ENCODE measurements at regions not wholly inside any gene's neighbourhood (a gene's known extent, or its start where the extent isn't known, plus 50 kb on each side); places are given as distances from the start of the nearest gene placed in this dataset.

DNA sequence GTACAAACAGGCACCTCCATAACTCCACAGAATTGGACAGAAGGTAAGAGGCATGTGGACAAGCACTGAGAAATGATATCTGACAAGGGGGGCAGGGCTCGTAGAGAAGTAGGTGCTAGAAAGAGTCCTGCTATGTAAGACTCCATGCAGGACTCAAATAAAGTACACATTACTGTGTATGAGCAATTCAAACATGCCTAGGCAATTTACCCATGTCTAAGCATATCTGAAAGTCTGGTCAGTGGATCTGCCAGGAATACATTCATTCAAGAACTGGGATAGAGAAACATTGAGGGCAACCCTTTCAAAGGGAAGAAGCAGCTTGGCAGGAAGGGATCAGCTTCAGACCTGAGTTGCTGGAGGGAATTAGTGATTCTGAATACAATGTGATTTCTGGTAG lies 174.1 kb upstream of the MCTP2 start:
- DNase-seq (ENCODE audit: low read depth in 2 of 2): no peak

DNA sequence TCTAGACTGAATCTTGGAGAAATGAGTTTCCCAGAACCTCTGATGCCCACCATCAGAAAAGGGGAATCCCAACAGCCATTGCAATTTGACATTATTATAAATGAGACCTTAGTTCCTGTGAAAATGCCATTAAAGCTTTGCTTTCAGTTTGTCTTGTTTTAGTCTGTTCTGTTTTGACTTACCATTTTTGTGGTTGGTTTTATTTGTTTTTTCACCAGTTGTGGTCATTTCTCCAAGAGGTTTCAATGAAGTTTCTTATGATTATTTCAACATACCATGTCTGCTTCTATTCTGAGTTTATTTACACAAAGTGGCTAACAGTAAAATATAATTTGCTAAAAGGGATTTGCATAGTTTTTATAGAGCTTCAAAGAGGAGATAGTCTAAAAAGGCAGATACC lies 175.0 kb upstream of the MCTP2 start:
- DNase-seq (ENCODE audit: low read depth in 2 of 2): no peak

- no peak for DNase-seq (ENCODE audit: low read depth in 2 of 2)
Observed at GRCh38 chr15:94053626-94054025, 177.7 kb upstream of the MCTP2 start.

DNA sequence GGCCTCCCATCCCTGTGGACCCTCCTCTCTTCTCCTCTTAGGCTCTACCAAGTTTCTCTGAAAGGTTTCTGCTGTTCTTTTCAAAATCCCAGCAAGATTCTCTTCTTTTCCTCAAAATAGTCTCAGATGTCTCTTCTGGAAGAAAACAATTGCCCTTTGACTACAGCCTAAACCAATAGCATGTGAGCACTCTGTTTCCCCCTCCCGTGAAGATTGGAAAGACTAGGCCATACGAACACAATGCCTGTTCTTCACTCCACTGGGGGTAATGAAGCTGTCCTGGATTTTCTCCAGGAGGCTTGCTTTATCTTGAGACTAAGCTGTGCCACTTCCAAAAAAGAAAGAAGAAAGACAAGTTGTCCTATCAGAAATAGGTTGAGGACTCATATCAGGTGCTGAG lies 178.7 kb upstream of the MCTP2 start:
- DNase-seq (ENCODE audit: low read depth in 2 of 2): no peak

DNA sequence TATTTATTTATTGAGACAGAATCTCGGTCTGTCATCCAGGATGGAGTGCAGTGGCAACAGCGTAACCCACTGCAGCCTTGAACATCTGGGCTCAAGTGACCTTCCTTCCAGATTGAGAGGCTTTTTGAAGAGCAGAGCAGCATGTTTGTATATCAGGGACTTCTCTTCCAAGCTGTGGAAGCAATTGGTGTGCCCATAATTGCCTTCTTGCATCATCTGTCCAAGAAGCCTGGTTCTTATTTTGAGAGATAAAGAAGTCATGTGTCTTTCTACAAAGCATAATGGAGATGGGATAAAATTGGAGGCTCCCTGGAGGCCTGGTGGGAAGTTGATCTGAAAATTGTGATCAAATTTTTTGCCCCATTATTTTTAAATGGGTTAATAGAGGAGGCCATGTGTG lies 183.8 kb upstream of the MCTP2 start:
- no peak for DNase-seq (ENCODE audit: low read depth in 2 of 2)

DNA sequence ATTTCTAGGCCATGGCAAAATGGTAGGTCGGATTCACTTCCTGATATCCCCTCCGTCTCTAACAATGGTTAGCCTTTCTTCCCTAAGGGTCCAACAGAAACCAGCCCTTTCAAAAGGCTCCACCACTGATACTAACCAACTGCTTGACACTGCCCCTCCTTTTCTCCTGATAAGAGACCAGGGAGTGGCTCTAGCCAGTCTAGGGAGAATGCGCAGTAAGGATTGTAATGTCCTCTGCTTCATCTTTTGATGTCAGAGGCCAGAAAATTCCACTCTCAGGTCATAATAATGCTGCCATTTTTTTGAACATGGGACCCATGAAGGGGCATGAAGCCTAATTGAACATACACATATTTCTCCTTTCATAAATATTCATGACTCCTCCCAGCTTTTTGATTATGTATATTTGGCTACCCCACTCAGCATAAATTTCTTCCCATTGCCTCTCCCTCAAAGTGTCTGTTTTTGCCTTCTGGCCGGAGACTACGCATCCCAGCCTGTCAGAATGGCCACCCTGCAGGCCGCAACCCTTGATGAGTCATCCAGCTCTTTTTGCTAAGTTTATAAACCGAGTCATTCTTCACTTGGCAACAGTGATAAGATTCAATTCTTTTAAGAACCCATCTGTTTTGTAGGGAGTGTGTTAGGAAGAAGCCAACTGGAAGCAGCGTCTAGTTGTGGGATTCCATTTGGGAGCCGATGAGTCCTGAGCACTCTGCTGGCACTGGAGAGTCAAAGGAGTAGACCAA lies 189.0 kb upstream of the MCTP2 start:
- no peak for DNase-seq (ENCODE audit: low read depth in 2 of 2)

DNA sequence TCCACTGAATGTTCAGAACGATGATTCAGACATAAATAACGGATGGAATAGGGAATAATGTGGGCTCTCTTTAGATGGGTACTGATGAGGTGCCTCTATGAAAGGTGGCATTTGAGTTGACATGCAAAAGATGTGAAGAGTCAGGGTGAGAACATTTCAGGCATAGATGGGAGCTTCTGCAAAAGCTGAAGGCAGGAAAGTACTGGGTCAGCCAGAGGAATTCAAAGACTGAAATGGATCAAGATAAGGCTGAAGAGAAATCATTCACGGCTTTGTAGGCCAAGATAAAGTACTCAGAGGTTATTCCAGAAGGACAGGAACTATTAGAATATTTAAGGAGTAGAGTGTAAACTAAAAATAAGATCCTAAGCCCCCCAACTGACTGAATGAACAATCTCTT lies 189.6 kb upstream of the MCTP2 start:
- no peak for DNase-seq (ENCODE audit: low read depth in 2 of 2)

GRCh38 chr15:94040541-94041248 lies 190.7 kb upstream of the MCTP2 start:
- DNase-seq (ENCODE audit: low read depth in 2 of 2): no peak

GRCh38 chr15:94036156-94036555 lies 195.2 kb upstream of the MCTP2 start:
- no peak for DNase-seq (ENCODE audit: low read depth in 2 of 2)

- DNase-seq (ENCODE audit: low read depth in 2 of 2): no peak
Observed at GRCh38 chr15:94033683-94034020, 197.7 kb upstream of the MCTP2 start.

DNA sequence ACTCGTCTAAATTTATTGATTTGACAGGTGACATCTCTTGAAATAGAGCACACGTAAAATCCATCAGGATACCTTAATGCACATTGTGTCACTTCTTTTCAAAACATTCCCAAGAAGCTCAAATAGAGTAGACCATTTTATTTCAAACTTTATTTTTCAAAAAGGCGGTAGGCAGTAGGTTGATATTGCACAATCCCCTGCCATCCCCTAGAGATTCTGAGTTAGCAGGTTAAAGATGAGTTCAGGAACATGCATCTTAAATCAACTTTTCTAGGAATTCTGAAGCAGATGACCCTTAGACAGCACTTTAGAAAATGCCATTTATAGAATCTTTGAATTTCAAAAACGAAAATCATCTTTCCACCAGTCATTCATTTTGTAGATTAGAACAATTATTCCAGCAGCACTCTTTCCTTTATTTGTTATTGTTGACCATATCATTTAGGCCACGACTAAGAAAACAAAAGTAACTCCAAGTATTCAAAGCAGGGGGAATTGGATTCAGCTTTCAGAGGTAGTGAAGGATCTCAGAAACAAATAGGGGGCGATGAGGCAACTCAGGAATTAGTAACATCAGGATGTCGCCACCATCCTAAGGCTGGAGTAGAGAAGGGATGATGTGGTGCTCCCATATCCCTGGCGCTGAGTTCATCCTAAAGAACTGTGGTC lies 198.2 kb upstream of the MCTP2 start:
- DNase-seq (ENCODE audit: low read depth in 2 of 2): no peak

DNA sequence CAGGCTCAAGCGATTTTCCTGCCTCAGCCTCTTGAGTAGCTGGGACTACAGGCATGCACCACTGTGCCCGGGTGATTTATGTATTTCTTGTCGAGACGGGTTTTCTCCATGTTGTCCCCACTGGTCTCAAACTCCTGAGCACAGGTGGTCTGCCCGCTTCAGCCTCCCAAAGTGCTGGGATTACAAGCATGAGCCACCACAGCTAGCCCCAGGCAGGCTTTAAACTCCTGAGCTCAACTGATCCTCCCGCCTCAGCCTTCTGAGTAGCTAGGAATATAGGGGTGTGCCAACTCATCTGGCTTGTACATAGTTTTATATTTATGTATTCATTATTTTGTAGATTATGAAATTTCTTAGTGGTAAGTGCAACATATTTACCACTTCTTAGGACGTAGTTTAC lies 198.8 kb upstream of the MCTP2 start:
- no peak for DNase-seq (ENCODE audit: low read depth in 2 of 2)

DNA sequence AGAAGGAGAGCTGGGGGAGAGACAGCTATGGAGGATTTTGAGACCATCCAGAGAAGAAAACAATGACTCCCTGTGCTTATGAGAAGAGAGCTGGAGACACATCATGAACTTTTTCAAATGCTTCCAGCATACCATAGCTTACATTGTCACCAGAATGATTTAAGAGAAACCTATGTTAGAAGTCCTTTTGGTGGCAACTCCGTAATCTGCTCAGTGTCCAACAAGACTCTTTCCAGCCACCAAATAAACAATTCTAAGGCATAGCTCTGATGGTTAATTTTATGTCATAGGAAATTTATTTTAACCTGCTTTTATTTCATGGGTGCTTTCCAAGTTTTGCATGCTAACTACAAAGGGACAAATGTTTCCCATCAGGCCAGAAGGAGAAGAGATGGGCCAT lies 200.3 kb upstream of the MCTP2 start:
- no peak for DNase-seq (ENCODE audit: low read depth in 2 of 2)

GRCh38 chr15:94029495-94029894 lies 201.9 kb upstream of the MCTP2 start:
- DNase-seq (ENCODE audit: low read depth in 2 of 2): no peak

- no peak for DNase-seq (ENCODE audit: low read depth in 2 of 2)
Observed at GRCh38 chr15:94028809-94029208, 202.6 kb upstream of the MCTP2 start.

GRCh38 chr15:94028121-94028520 lies 203.2 kb upstream of the MCTP2 start:
- DNase-seq (ENCODE audit: low read depth in 2 of 2): no peak

- DNase-seq (ENCODE audit: low read depth in 2 of 2): no peak
Observed at GRCh38 chr15:94027581-94027980, 203.8 kb upstream of the MCTP2 start.

DNA sequence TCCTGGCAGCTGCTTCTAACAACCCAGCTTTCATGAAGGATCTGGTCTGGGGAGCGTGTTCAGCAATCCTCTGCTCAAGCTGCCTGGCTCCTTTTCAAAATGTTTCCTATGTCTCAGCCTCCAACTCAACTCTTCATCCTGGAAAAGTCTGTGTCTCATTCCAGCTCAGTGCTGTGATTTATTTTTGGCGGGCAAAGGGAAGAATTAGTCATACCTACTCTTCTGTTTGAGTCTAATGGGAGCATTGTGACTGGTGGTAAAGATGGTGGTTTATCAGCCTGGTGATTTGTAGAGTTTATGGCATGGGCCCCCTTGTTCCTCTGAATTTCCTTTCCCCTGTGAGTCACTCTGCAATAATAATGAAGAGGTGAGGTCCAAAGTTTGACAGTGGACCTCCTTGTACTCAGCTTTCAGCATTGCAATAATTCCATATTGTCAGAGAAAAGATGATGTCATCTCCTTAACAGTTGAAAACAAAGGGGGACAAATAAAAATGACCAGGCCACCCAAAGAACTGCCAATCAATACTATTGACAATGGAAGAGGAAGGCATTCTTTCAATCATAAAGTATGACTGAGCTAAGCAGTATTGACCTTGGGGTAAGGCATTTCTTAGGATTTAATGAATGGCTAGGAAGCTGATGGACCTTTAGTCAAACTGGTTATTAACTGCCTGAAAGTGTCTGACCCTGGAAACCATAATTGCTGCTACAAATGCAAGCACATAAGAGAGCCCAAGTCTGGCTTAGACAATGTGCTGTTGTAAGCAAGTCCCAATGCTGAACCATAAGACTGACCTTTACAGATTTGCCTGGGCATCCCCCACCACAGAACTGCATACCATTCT lies 204.7 kb upstream of the MCTP2 start:
- no peak for DNase-seq (ENCODE audit: low read depth in 2 of 2)

DNA sequence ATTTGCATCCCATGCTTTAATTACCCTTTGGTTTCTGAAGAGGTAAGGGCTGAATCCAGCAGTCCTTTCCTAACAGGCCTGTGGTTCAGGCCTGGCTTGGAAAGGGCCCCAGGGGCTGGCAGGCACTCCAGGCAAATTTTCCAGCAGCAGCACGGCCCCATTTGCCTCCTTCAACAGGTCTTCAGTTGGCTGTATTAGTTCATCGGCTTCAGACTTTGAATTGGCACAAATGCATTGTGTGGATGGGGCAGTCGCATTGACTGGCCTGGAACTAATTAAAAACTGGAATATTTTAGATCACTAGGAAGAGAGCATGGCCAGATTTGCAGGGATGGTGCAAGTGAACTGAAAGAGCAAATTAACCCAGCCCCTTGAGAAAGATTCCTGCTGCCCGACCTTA lies 207.8 kb upstream of the MCTP2 start:
- no peak for DNase-seq (ENCODE audit: low read depth in 2 of 2)

DNA sequence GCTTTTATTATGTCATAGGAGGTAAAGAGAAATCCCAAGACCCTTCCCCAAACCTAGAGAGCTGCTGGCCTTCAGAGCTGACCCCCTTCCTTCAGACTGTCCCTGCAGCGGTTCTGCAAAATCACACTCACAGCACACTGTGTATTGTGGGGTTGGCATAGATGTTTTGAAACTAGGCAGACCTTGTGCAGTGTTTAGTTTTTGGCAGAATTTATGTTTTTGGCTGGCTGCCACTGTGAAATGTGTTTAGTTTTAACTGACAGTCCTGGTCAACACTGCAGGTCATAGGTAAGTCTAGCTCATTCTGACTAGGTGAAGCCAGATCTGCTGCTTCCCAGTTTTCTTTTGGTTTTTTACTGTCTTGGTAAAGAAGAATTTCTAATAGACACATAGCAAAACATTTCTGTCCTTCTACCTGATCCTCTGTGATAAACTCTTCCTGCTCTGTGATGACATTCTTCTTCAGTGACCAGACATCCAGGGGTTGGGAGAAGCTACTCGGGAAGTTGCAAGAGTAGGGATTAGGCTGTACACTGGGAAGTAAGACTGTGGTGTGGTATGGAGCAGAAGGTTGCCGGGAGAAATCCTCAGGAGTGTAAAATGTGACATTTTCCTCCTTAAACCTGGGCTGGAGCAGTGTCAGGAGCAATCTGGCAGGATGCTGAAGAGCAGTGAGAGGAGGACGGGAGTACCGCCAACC lies 209.6 kb upstream of the MCTP2 start:
- DNase-seq (ENCODE audit: low read depth in 2 of 2): no peak

DNA sequence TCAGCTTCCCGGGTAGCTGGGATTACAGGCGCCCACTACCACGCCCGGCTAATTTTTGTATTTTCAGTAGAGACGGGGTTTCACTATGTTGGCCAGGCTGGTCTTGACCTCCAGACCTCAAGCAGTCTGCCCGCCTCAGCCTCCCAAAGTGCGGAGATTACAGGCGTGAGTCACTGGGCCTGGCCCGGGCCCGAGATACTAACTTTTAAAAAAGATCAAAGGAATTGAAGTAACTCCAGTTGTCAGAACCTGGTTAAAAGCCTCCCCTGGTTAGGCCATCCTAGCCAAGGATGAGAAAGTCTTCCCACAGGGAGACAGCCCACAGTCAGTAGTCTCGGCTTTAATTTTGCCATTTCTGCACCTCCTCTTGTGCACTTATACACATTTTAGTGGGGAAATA lies 212.3 kb upstream of the MCTP2 start:
- no peak for DNase-seq (ENCODE audit: low read depth in 2 of 2)

DNA sequence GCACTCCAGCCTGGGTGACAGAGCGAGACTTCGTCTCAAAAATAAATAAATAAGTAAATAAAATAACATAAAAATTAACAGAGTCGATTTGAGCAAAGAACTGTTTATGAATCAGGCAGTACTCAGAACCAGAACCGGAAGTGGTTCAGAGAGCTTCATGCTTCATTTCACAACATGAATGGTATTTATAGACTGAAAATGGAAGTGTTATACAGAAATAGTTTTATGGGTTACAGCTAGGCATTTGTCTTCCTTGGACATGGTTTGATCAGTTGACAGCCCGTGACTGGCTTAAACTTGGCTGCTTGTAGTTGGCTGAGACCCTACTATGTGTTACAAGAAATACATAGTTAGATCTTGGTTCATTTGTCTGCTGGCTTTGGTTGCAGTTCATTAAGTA lies 216.0 kb upstream of the MCTP2 start:
- DNase-seq (ENCODE audit: low read depth in 2 of 2): no peak
